ENCODE measurements at regions not wholly inside any gene's neighbourhood (a gene's known extent, or its start where the extent isn't known, plus 50 kb on each side); places are given as distances from the start of the nearest gene placed in this dataset.

GRCh38 chr3:21328711-21329390, 422.2 kb downstream of the ZNF385D start:
- H3K4me2 ChIP-seq (replicated peaks; ENCODE audit: extremely low read depth, low read length, poor library complexity, severe bottlenecking), result no peak overlapping the region
- Mint-ChIP-seq H3K36me3 (no peaks in the 10 kb centered on the region), H3K4me3 (no peak overlapping the region), H3K27ac (no peak overlapping the region), H3K9me3 (peaks cover 0 to 3% (median 0%) of the 10 kb centered on the region in 7 donors), H3K4me1 (peaks cover 1% of the 10 kb centered on the region), H3K27me3 (ENCODE audit: low read depth in 3 of 3) (no peaks in the 10 kb centered on the region)
- H3K9ac ChIP-seq (ENCODE audit: insufficient read depth, low read length, poor library complexity, severe bottlenecking), result no peak overlapping the region
- H3K9me3 ChIP-seq (replicated peaks in 1 of 2; ENCODE audit: control insufficient read depth in 1 of 2, insufficient read depth in 1 of 2, low read length in 2 of 2), result peaks cover 0 to 11% of the 10 kb centered on the region in 2 donors
- H3K4me3 ChIP-seq (replicated peaks in 1 of 3; ENCODE audit: low read depth in 2 of 3, low read length in 3 of 3), result no peak overlapping the region
- H3K4me1 ChIP-seq (ENCODE audit: control insufficient read depth in 1 of 2, insufficient read depth in 2 of 2, low read length in 2 of 2), result no peaks in the 10 kb centered on the region
- H2AFZ ChIP-seq (ENCODE audit: insufficient read depth, low read depth, low read length, poor library complexity, severe bottlenecking), result no peak overlapping the region
- no CpG with 5 or more reads among the region's 11 CpGs for WGBS (ENCODE audit: insufficient coverage)
- no peaks in the 10 kb centered on the region for H3K27me3 ChIP-seq (ENCODE audit: control insufficient read depth in 2 of 2, insufficient read depth in 2 of 2, low read length in 2 of 2)
- no peak overlapping the region for H3K27ac ChIP-seq (ENCODE audit: low read depth in 1 of 2, low read length in 2 of 2)
- no peak for DNase-seq
- intact Hi-C loops (cut with micrococcal nuclease), result no loop called here
- no peaks in the 10 kb centered on the region for H3K79me2 ChIP-seq (ENCODE audit: insufficient read depth, low read length)
- TF ChIP-seq CTCF (IDR thresholded peaks at IDR 0.05), result no peak
- no peaks in the 10 kb centered on the region for H4K20me1 ChIP-seq (ENCODE audit: insufficient read depth, low read length)
- no peaks in the 10 kb centered on the region for H3K36me3 ChIP-seq (replicated peaks in 1 of 2; ENCODE audit: control insufficient read depth in 1 of 2, insufficient read depth in 2 of 2, low read length in 2 of 2)

GRCh38 chr3:21326704-21327475, 424.1 kb downstream of the ZNF385D start:
- WGBS (ENCODE audit: insufficient coverage), result no CpG with 5 or more reads among the region's 3 CpGs
- Mint-ChIP-seq H3K27ac (no peak overlapping the region), H3K4me1 (peaks cover 1% of the 10 kb centered on the region), H3K27me3 (ENCODE audit: low read depth in 3 of 3) (no peaks in the 10 kb centered on the region), H3K4me3 (no peak overlapping the region), H3K36me3 (no peaks in the 10 kb centered on the region), H3K9me3 (peaks cover 0 to 2% (median 0%) of the 10 kb centered on the region in 7 donors)
- Histone ChIP-seq H3K4me3 (replicated peaks in 1 of 3; ENCODE audit: low read depth in 2 of 3, low read length in 3 of 3) (no peak overlapping the region), H3K9ac (ENCODE audit: insufficient read depth, low read length, poor library complexity, severe bottlenecking) (no peak overlapping the region), H3K27me3 (ENCODE audit: control insufficient read depth in 2 of 2, insufficient read depth in 2 of 2, low read length in 2 of 2) (no peaks in the 10 kb centered on the region), H4K20me1 (ENCODE audit: insufficient read depth, low read length) (no peaks in the 10 kb centered on the region), H3K36me3 (replicated peaks in 1 of 2; ENCODE audit: control insufficient read depth in 1 of 2, insufficient read depth in 2 of 2, low read length in 2 of 2) (no peaks in the 10 kb centered on the region), H3K27ac (ENCODE audit: low read depth in 1 of 2, low read length in 2 of 2) (no peak overlapping the region), H2AFZ (ENCODE audit: insufficient read depth, low read depth, low read length, poor library complexity, severe bottlenecking) (no peak overlapping the region), H3K4me1 (ENCODE audit: control insufficient read depth in 1 of 2, insufficient read depth in 2 of 2, low read length in 2 of 2) (no peaks in the 10 kb centered on the region), H3K4me2 (replicated peaks; ENCODE audit: extremely low read depth, low read length, poor library complexity, severe bottlenecking) (no peak overlapping the region), H3K9me3 (replicated peaks in 1 of 2; ENCODE audit: control insufficient read depth in 1 of 2, insufficient read depth in 1 of 2, low read length in 2 of 2) (peaks cover 0 to 7% of the 10 kb centered on the region in 2 donors), H3K79me2 (ENCODE audit: insufficient read depth, low read length) (no peaks in the 10 kb centered on the region)
- no peak for TF ChIP-seq CTCF (IDR thresholded peaks at IDR 0.05)
- DNase-seq, result no peak
- intact Hi-C loops (cut with micrococcal nuclease), result no loop called here

All from CD14-positive monocyte (primary cell).